MM.1S (cell line): ENCODE measurements at regions not wholly inside any gene's neighbourhood (a gene's known extent, or its start where the extent isn't known, plus 50 kb on each side); places are given as distances from the start of the nearest gene placed in this dataset.

ENCODE experiments used
- CTCF ChIP-seq: fragments of 300-600 bp; sonication (generic); IDR thresholded peaks from 2 replicates; pipeline ENCODE4 v1.5.1; 2016; ENCODE audit warnings: antibody characterized with exemption, low read length, mixed read lengths
- EZH2 ChIP-seq: fragments of 300-600 bp; sonication (generic); optimal IDR thresholded peaks from 2 replicates; pipeline ENCODE3; 2017; ENCODE audit warnings: low read depth, mild to moderate bottlenecking, antibody characterized with exemption, low read length, mixed read lengths
- EZH2phosphoT487 ChIP-seq: fragments of 300-600 bp; sonication (generic); IDR thresholded peaks from 2 replicates; pipeline ENCODE4 v1.6.1; 2018; ENCODE audit warnings: antibody characterized with exemption, low read length

GRCh38 chr20:17863209-17863576 is 105.4 kb downstream of the SNX5 start:
- TF ChIP-seq CTCF, result no peak
- no peak for TF ChIP-seq EZH2phosphoT487
- no peak for TF ChIP-seq EZH2
